H1 (cell line): ENCODE measurements at regions not wholly inside any gene's neighbourhood (a gene's known extent, or its start where the extent isn't known, plus 50 kb on each side); places are given as distances from the start of the nearest gene placed in this dataset.

Experiments
- CTCF ChIA-PET: fragments of 300-600 bp; sonication (Branson Sonifier 250); formaldehyde crosslinking; loops from one replicate; lab custom pipeline; 2021; ENCODE audit not compliant: partially characterized antibody; lab: Charles Lee
- POLR2A ChIA-PET: fragments of 300-600 bp; sonication (Branson Sonifier 250); formaldehyde crosslinking; loops from one replicate; lab custom pipeline; 2021; ENCODE audit warnings: inconsistent platforms; ENCODE audit not compliant: partially characterized antibody; lab: Charles Lee
- DNase-seq, 2 experiments: peaks; one replicate each; pipeline versions ENCODE4 v3.0.0 to v3.0.0-alpha.2; 2010 to 2022; ENCODE audit warnings: low spot score in 2 of 2, low read depth in 1 of 2, mixed read lengths in 1 of 2
- FAIRE-seq: peaks from 2 replicates; lab custom pipeline; 2011; peaks lifted over from hg19 to GRCh38; lab: Jason Lieb, UNC
- H2AFZ ChIP-seq: 2 replicates; pipeline ENCODE4 v1.8.1; 2012; ENCODE audit warnings: low read length, inconsistent platforms
- H2AK5ac ChIP-seq: 2 replicates; pipeline ENCODE4 v1.6.1; 2013; ENCODE audit warnings: low read depth, low read length
- H2BK120ac ChIP-seq: replicated peaks from 2 replicates; pipeline ENCODE3; 2013; ENCODE audit warnings: low read depth, low read length, inconsistent platforms
- H2BK12ac ChIP-seq: 2 replicates; pipeline ENCODE4 v1.6.1; 2013; ENCODE audit warnings: low read depth, low read length
- H2BK15ac ChIP-seq: 2 replicates; pipeline ENCODE4 v1.6.1; 2013; ENCODE audit warnings: low read length
- H2BK20ac ChIP-seq: 2 replicates; pipeline ENCODE4 v1.6.1; 2013; ENCODE audit warnings: low read length
- H2BK5ac ChIP-seq: 2 replicates; pipeline ENCODE4 v1.6.1; 2013; ENCODE audit warnings: low read depth, low read length
- H3K14ac ChIP-seq: 2 replicates; pipeline ENCODE4 v1.6.1; 2013; ENCODE audit warnings: inconsistent platforms; ENCODE audit not compliant: insufficient read length
- H3K18ac ChIP-seq: 2 replicates; pipeline ENCODE4 v1.6.1; 2013; ENCODE audit warnings: low read length; ENCODE audit errors: extremely low read depth
- H3K23ac ChIP-seq: 2 replicates; pipeline ENCODE4 v1.6.1; 2013; ENCODE audit warnings: inconsistent platforms; ENCODE audit not compliant: insufficient read length
- H3K23me2 ChIP-seq: 2 replicates; pipeline ENCODE4 v1.6.1; 2013; ENCODE audit warnings: low read depth, low read length
- H3K27ac ChIP-seq: 2 replicates; pipeline ENCODE4 v1.6.1; 2011; ENCODE audit warnings: low read depth, low read length, inconsistent platforms
- H3K27me3 ChIP-seq, 4 experiments: replicated peaks in 1 of 4; 1 replicate in 1 of 4; 2 replicates in 3 of 4; pipeline versions ENCODE4 v1.6.1 to v1.8.1; 2011 to 2013; ENCODE audit warnings: low read length in 3 of 4, mild to moderate bottlenecking in 3 of 4, inconsistent platforms in 2 of 4, mixed read lengths in 2 of 4, moderate library complexity in 1 of 4; ENCODE audit not compliant: control insufficient read depth in 3 of 4, insufficient read depth in 3 of 4; ENCODE audit errors: extremely low read depth in 1 of 4
- H3K36me3 ChIP-seq, 4 experiments: 2 replicates each; pipeline versions ENCODE4 v1.6.1 to v1.8.1; 2011 to 2013; ENCODE audit warnings: mild to moderate bottlenecking in 4 of 4, low read length in 3 of 4, moderate library complexity in 2 of 4, control low read depth in 1 of 4, inconsistent platforms in 1 of 4; ENCODE audit not compliant: insufficient read depth in 4 of 4, control insufficient read depth in 2 of 4
- H3K4ac ChIP-seq: replicated peaks from 2 replicates; pipeline ENCODE3; 2013; ENCODE audit warnings: low read length, low read depth, mixed read lengths, inconsistent platforms; ENCODE audit not compliant: insufficient read length
- H3K4me1 ChIP-seq, 4 experiments: replicated peaks in 1 of 4; 1 replicate in 1 of 4; 2 replicates in 3 of 4; pipeline versions ENCODE4 v1.6.1 to v1.8.1; 2011 to 2013; ENCODE audit warnings: low read length in 3 of 4, inconsistent platforms in 2 of 4, mixed read lengths in 1 of 4; ENCODE audit not compliant: insufficient read depth in 4 of 4, control insufficient read depth in 3 of 4
- H3K4me2 ChIP-seq, 2 experiments: 2 replicates each; pipeline versions ENCODE4 v1.6.1 to v1.8.1; 2011 to 2013; ENCODE audit warnings: low read depth in 2 of 2, low read length in 2 of 2, control low read depth in 1 of 2, inconsistent platforms in 1 of 2, mild to moderate bottlenecking in 1 of 2; ENCODE audit not compliant: insufficient read depth in 1 of 2
- H3K4me3 ChIP-seq, 4 experiments: fragments of 200-600, 300-600 bp in 1 of 4; sonication (generic), shearing (Covaris generic), sonication (Bioruptor Twin) in 1 of 4; 2 replicates each; pipeline versions ENCODE4 v1.5.1 to v1.8.1; 2011 to 2016; ENCODE audit warnings: low read length in 4 of 4, low read depth in 3 of 4, control low read depth in 2 of 4, inconsistent platforms in 2 of 4, mild to moderate bottlenecking in 2 of 4, mixed read lengths in 1 of 4, moderate library complexity in 1 of 4; ENCODE audit not compliant: insufficient read depth in 2 of 4; ENCODE audit errors: extremely low read depth in 1 of 4
- H3K56ac ChIP-seq: replicated peaks from 2 replicates; pipeline ENCODE3; 2013; ENCODE audit warnings: low read depth, mild to moderate bottlenecking, mixed read lengths, low read length, inconsistent platforms; ENCODE audit not compliant: insufficient read length
- H3K79me1 ChIP-seq: 2 replicates; pipeline ENCODE4 v1.6.1; 2013; ENCODE audit warnings: low read depth, low read length, control low read depth
- H3K79me2 ChIP-seq, 2 experiments: 2 replicates each; pipeline versions ENCODE4 v1.6.1 to v1.8.1; 2012 to 2013; ENCODE audit warnings: low read length in 2 of 2, mild to moderate bottlenecking in 2 of 2, inconsistent platforms in 1 of 2; ENCODE audit not compliant: insufficient read depth in 2 of 2, control insufficient read depth in 1 of 2
- H3K9ac ChIP-seq, 4 experiments: replicated peaks in 1 of 4; 1 replicate in 1 of 4; 2 replicates in 3 of 4; pipeline versions ENCODE4 v1.6.1 to v1.8.1; 2011 to 2013; ENCODE audit warnings: low read depth in 3 of 4, low read length in 3 of 4, control low read depth in 2 of 4, mild to moderate bottlenecking in 2 of 4, moderate library complexity in 2 of 4, inconsistent platforms in 1 of 4; ENCODE audit errors: extremely low read depth in 1 of 4
- H3K9me3 ChIP-seq, 2 experiments: 2 replicates each; pipeline versions ENCODE4 v1.6.1 to v1.8.1; 2012 to 2013; ENCODE audit warnings: mild to moderate bottlenecking in 2 of 2, moderate library complexity in 2 of 2, control low read depth in 1 of 2, inconsistent platforms in 1 of 2, low read depth in 1 of 2, low read length in 1 of 2, mixed read lengths in 1 of 2; ENCODE audit not compliant: insufficient read depth in 2 of 2
- H4K20me1 ChIP-seq, 2 experiments: replicated peaks in 1 of 2; 2 replicates each; pipeline versions ENCODE3 to v1.8.1; 2011 to 2013; ENCODE audit warnings: inconsistent platforms in 2 of 2, low read length in 2 of 2, mild to moderate bottlenecking in 1 of 2; ENCODE audit not compliant: insufficient read depth in 2 of 2, control insufficient read depth in 1 of 2
- H4K5ac ChIP-seq: 2 replicates; pipeline ENCODE4 v1.6.1; 2013; ENCODE audit warnings: low read length, low read depth, mixed read lengths, inconsistent platforms; ENCODE audit not compliant: insufficient read length
- H4K8ac ChIP-seq: 2 replicates; pipeline ENCODE4 v1.8.0; 2013; ENCODE audit warnings: mild to moderate bottlenecking, moderate library complexity, low read length, inconsistent platforms; ENCODE audit not compliant: insufficient read depth; ENCODE audit errors: extremely low read depth
- H4K91ac ChIP-seq: replicated peaks from 2 replicates; pipeline ENCODE3; 2013; ENCODE audit warnings: low read length, mixed read lengths, inconsistent platforms; ENCODE audit not compliant: insufficient read length
- BACH1 ChIP-seq: IDR thresholded peaks from 2 replicates; pipeline ENCODE4 v1.6.1; 2012; ENCODE audit warnings: low read length, improper control_type of control experiment
- CBX5 ChIP-seq: fragments of 300-800, 300-1000 bp; sonication (generic); IDR thresholded peaks from 2 replicates; pipeline ENCODE4 v1.7.1; 2016; ENCODE audit warnings: antibody characterized with exemption, low read length, low read depth
- CBX8 ChIP-seq: fragments of 300-800, 300-1000 bp; sonication (generic); IDR thresholded peaks from 2 replicates; pipeline ENCODE4 v1.7.1; 2016; ENCODE audit warnings: low read depth, low read length, borderline replicate concordance
- CREB1 ChIP-seq: IDR thresholded peaks from 2 replicates; pipeline ENCODE4 v1.6.1; 2012; ENCODE audit warnings: inconsistent platforms
- CTCF ChIP-seq, 3 experiments: IDR thresholded peaks; 1 replicate in 2 of 3; 2 replicates in 1 of 3; pipeline versions ENCODE4 v1.5.1 to v1.6.1; 2011; ENCODE audit warnings: low read length in 3 of 3, mild to moderate bottlenecking in 3 of 3, inconsistent platforms in 2 of 3, low read depth in 1 of 3, moderate library complexity in 1 of 3; ENCODE audit not compliant: insufficient read depth in 1 of 3; ENCODE audit errors: control extremely low read depth in 1 of 3
- HDAC6 ChIP-seq: IDR thresholded peaks from one replicate; pipeline ENCODE4 v1.7.1; 2012; ENCODE audit warnings: low read depth, mild to moderate bottlenecking, inconsistent platforms, low read length, moderate library complexity
- MAX ChIP-seq: IDR thresholded peaks from 2 replicates; pipeline ENCODE4 v1.6.1; 2012; ENCODE audit warnings: inconsistent platforms
- POLR2A ChIP-seq, 2 experiments: IDR thresholded peaks; 1 replicate in 1 of 2; 2 replicates in 1 of 2; pipeline ENCODE4 v1.6.1; 2011; ENCODE audit warnings: low read depth in 2 of 2, low read length in 2 of 2, mild to moderate bottlenecking in 2 of 2; ENCODE audit errors: control extremely low read depth in 1 of 2
- POLR2AphosphoS5 ChIP-seq: IDR thresholded peaks from 2 replicates; pipeline ENCODE4 v1.6.1; 2011; ENCODE audit warnings: low read depth, low read length
- SIRT6 ChIP-seq: IDR thresholded peaks from one replicate; pipeline ENCODE4 v1.7.1; 2012; ENCODE audit warnings: low read length, inconsistent platforms
- SRF ChIP-seq: IDR thresholded peaks from 2 replicates; pipeline ENCODE4 v1.6.1; 2011; ENCODE audit warnings: mild to moderate bottlenecking, low read depth, low read length, moderate library complexity
- WGBS, 2 experiments: shearing (Covaris generic) in 1 of 2; methylation state at CpG; one replicate each; pipeline versions ENCODE4 v1.1.6 to v1.1.7; 2013 to 2015; ENCODE audit warnings: low lambda C conversion rate in 2 of 2, mixed read lengths in 2 of 2, inconsistent platforms in 1 of 2, low coverage in 1 of 2, missing lambda C conversion rate in 1 of 2; ENCODE audit not compliant: insufficient replicate concordance in 2 of 2, insufficient coverage in 1 of 2, insufficient read length in 1 of 2; ENCODE audit errors: extremely low coverage in 1 of 2, missing lambda C conversion rate in 1 of 2; 5-methylcytosine and 5-hydroxymethylcytosine counted together

GRCh38 chr16:86240716-86241363 is 269.5 kb upstream of the FOXF1 start:
- H3K23ac ChIP-seq = no peak overlapping the region
- H3K4me3 ChIP-seq = no peak overlapping the region
- no peak overlapping the region for H4K91ac ChIP-seq
- H2BK12ac ChIP-seq = no peak overlapping the region
- H3K9ac ChIP-seq = no peak overlapping the region
- no peak overlapping the region for H3K14ac ChIP-seq
- no peak overlapping the region for H4K8ac ChIP-seq
- no peaks in the 10 kb centered on the region for H3K79me2 ChIP-seq
- no peak overlapping the region for H2BK15ac ChIP-seq
- H2BK5ac ChIP-seq = no peak overlapping the region
- ChIA-PET POLR2A (interaction anchor here (1.1 to 1.5 kb wide), 2 partner anchors 46 to 141 kb away, joined by 3 to 4 read pairs; no protein-coding TSS in a partner anchor), CTCF (interaction anchor here (0.8 to 4.7 kb wide), 4 partner anchors 12 to 219 kb away, joined by 3 to 31 read pairs (median 4); no protein-coding TSS in a partner anchor)
- H2BK120ac ChIP-seq = no peak overlapping the region
- H2BK20ac ChIP-seq = no peak overlapping the region
- H3K23me2 ChIP-seq = peaks cover 6% of the 10 kb centered on the region; the same call in 1 of the 2 replicates
- peaks cover 0 to 3% of the 10 kb centered on the region in 2 experiments for H4K20me1 ChIP-seq
- no peaks in the 10 kb centered on the region for H3K36me3 ChIP-seq
- no peak overlapping the region for H3K4me2 ChIP-seq
- peak in 1 of 2 experiments; percentile 42 for DNase-seq
- FAIRE-seq = no peak
- H3K4ac ChIP-seq = no peak overlapping the region
- no peak overlapping the region for H3K27ac ChIP-seq
- no peak overlapping the region for H2AK5ac ChIP-seq
- peaks cover 4 to 6% of the 10 kb centered on the region in 2 experiments; a peak in 2 of 4 replicates for H3K9me3 ChIP-seq
- H3K27me3 ChIP-seq = 0 out of 7 replicates have a peak, but pooled peaks cover 0 to 2% (median 0%) of the 10 kb centered on the region in 4 experiments
- H3K18ac ChIP-seq = peak overlapping the region; percentile 16; the same call in 1 of the 2 replicates
- no peaks in the 10 kb centered on the region for H3K79me1 ChIP-seq
- H2AFZ ChIP-seq = no peak overlapping the region
- WGBS, 2 experiments = 72% methylated on average over 9 of the region's 9 CpGs; no CpG with 5 or more reads in 1 of the 2 experiments
- H3K4me1 ChIP-seq = peaks cover 0 to 15% (median 6%) of the 10 kb centered on the region in 4 experiments; a peak in 6 of 7 replicates
- no peak overlapping the region for H4K5ac ChIP-seq
- H3K56ac ChIP-seq = no peak overlapping the region
- no peak for TF ChIP-seq CTCF (IDR thresholded peaks at IDR 0.05; ENCODE audit: control extremely low read depth in 1 of 3, insufficient read depth in 1 of 3, low read depth in 1 of 3, low read length in 3 of 3)
- no peak for TF ChIP-seq SIRT6
- no peak for TF ChIP-seq CBX5
- TF ChIP-seq POLR2A (IDR thresholded peaks at IDR 0.05; ENCODE audit: control extremely low read depth in 1 of 2, low read depth in 2 of 2, low read length in 2 of 2) = no peak
- TF ChIP-seq CBX8 = no peak
- no peak for TF ChIP-seq SRF
- TF ChIP-seq BACH1 = no peak
- TF ChIP-seq MAX = no peak
- no peak for TF ChIP-seq HDAC6
- no peak for TF ChIP-seq POLR2AphosphoS5
- no peak for TF ChIP-seq CREB1
